Mesenchymal stem cell (in vitro differentiated cells and primary cell): ENCODE measurements at regions not wholly inside any gene's neighbourhood (a gene's known extent, or its start where the extent isn't known, plus 50 kb on each side); places are given as distances from the start of the nearest gene placed in this dataset.

Experiments used
- DNase-seq: peaks from one replicate; pipeline ENCODE4 v3.0.0-alpha.2; 2013
- H2AFZ ChIP-seq: one replicate; pipeline ENCODE4 v1.6.1; 2013; ENCODE audit warnings: low read depth, mild to moderate bottlenecking, control low read depth, inconsistent platforms, low read length, moderate library complexity
- H2AK5ac ChIP-seq: 2 replicates; pipeline ENCODE4 v1.6.1; 2013; ENCODE audit warnings: low read length, moderate library complexity, mild to moderate bottlenecking, inconsistent platforms; ENCODE audit not compliant: severe bottlenecking
- H2BK120ac ChIP-seq: one replicate; pipeline ENCODE4 v1.6.1; 2013; ENCODE audit warnings: low read depth, mild to moderate bottlenecking, inconsistent platforms, low read length, moderate library complexity
- H2BK12ac ChIP-seq, 2 experiments: one replicate each; pipeline ENCODE4 v1.6.1; 2013; ENCODE audit warnings: inconsistent platforms in 2 of 2, low read length in 2 of 2, mild to moderate bottlenecking in 2 of 2, moderate library complexity in 2 of 2, control low read depth in 1 of 2
- H2BK15ac ChIP-seq: one replicate; pipeline ENCODE4 v1.6.1; 2013; ENCODE audit warnings: mild to moderate bottlenecking, low read depth, inconsistent platforms; ENCODE audit not compliant: poor library complexity, severe bottlenecking
- H2BK5ac ChIP-seq: 2 replicates; pipeline ENCODE4 v1.6.1; 2013; ENCODE audit warnings: low read depth, mild to moderate bottlenecking, low read length, control low read depth, inconsistent platforms; ENCODE audit not compliant: poor library complexity, severe bottlenecking
- H3K14ac ChIP-seq, 2 experiments: one replicate each; pipeline ENCODE4 v1.6.1; 2013; ENCODE audit warnings: inconsistent platforms in 2 of 2, low read length in 2 of 2, control low read depth in 1 of 2, mild to moderate bottlenecking in 1 of 2, moderate library complexity in 1 of 2
- H3K18ac ChIP-seq, 2 experiments: one replicate each; pipeline ENCODE4 v1.6.1; 2013; ENCODE audit warnings: inconsistent platforms in 2 of 2, low read length in 2 of 2, control low read depth in 1 of 2, low read depth in 1 of 2, mild to moderate bottlenecking in 1 of 2
- H3K23ac ChIP-seq, 2 experiments: one replicate each; pipeline ENCODE4 v1.6.1; 2013; ENCODE audit warnings: inconsistent platforms in 2 of 2, low read length in 2 of 2, mild to moderate bottlenecking in 2 of 2, moderate library complexity in 2 of 2, control low read depth in 1 of 2
- H3K27ac ChIP-seq: 2 replicates; pipeline ENCODE4 v1.5.1; 2013; ENCODE audit warnings: mild to moderate bottlenecking, moderate library complexity, low read length, control low read depth, inconsistent platforms; ENCODE audit not compliant: poor library complexity, severe bottlenecking
- H3K27me3 ChIP-seq, 2 experiments: 2 replicates each; pipeline versions ENCODE4 v1.6.1 to v1.7.0; 2013; ENCODE audit warnings: low read length in 2 of 2, mild to moderate bottlenecking in 2 of 2, moderate library complexity in 2 of 2, control low read depth in 1 of 2, inconsistent platforms in 1 of 2; ENCODE audit not compliant: control insufficient read depth in 1 of 2, insufficient read depth in 1 of 2
- H3K36me3 ChIP-seq, 2 experiments: 2 replicates each; pipeline versions ENCODE4 v1.6.1 to v1.7.0; 2013; ENCODE audit warnings: low read length in 2 of 2, control low read depth in 1 of 2, inconsistent platforms in 1 of 2, low read depth in 1 of 2, mild to moderate bottlenecking in 1 of 2; ENCODE audit not compliant: insufficient read depth in 2 of 2, control insufficient read depth in 1 of 2
- H3K4ac ChIP-seq, 2 experiments: one replicate each; pipeline ENCODE4 v1.6.1; 2013; ENCODE audit warnings: inconsistent platforms in 2 of 2, low read length in 2 of 2, mild to moderate bottlenecking in 2 of 2, moderate library complexity in 2 of 2, control low read depth in 1 of 2, low read depth in 1 of 2
- H3K4me1 ChIP-seq: 2 replicates; pipeline ENCODE4 v1.6.1; 2013; ENCODE audit warnings: low read depth, low read length, control low read depth; ENCODE audit not compliant: control insufficient read depth, insufficient read depth
- H3K4me2 ChIP-seq: 2 replicates; pipeline ENCODE4 v1.6.1; 2013; ENCODE audit warnings: low read length, mild to moderate bottlenecking, inconsistent platforms; ENCODE audit not compliant: poor library complexity, severe bottlenecking
- H3K4me3 ChIP-seq, 2 experiments: 2 replicates each; pipeline versions ENCODE4 v1.5.1 to v1.7.0; 2013; ENCODE audit warnings: low read length in 2 of 2, mild to moderate bottlenecking in 2 of 2, control low read depth in 1 of 2, low read depth in 1 of 2; ENCODE audit not compliant: insufficient read depth in 1 of 2
- H3K79me1 ChIP-seq: replicated peaks from 2 replicates; pipeline ENCODE4 v1.6.1; 2013; ENCODE audit warnings: mild to moderate bottlenecking, control low read depth, low read length, inconsistent platforms; ENCODE audit not compliant: poor library complexity, severe bottlenecking
- H3K9ac ChIP-seq: 2 replicates; pipeline ENCODE4 v1.7.0; 2013; ENCODE audit warnings: mild to moderate bottlenecking, low read length, moderate library complexity
- H3K9me3 ChIP-seq: 2 replicates; pipeline ENCODE4 v1.7.0; 2013; ENCODE audit warnings: mild to moderate bottlenecking, low read length; ENCODE audit not compliant: control insufficient read depth
- H4K8ac ChIP-seq: one replicate; pipeline ENCODE4 v1.6.1; 2013; ENCODE audit warnings: inconsistent platforms, mild to moderate bottlenecking, low read length, moderate library complexity
- H4K91ac ChIP-seq: one replicate; pipeline ENCODE4 v1.6.1; 2013; ENCODE audit warnings: mild to moderate bottlenecking, low read length, inconsistent platforms
- WGBS: methylation state at CpG from one replicate; pipeline ENCODE4 v1.1.7; 2013; ENCODE audit warnings: mixed read lengths; 5-methylcytosine and 5-hydroxymethylcytosine counted together

DNA sequence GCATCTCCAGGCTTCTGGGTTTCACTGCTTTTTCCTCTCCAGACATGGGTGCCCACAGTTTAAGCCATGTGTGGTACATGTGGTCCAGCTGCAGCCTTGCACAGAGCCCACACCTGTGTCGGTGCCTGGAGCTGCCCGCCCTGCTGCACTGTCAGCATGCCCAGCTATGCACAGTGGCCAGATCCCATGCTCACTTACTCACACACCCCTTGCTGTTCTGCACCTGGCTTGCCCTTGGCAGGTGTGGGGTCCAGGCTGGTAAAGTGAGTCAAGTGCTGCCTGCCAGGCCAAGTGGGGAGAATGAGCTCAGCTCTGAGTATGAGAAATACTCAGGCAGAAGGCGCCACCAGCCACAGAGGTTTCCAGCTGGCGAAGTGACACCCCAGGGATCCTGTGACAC lies 739.9 kb downstream of the CDH11 start:
- Histone ChIP-seq H3K27me3 (no peaks in the 10 kb centered on the region), H3K4me3 (no peak overlapping the region), H3K4me1 (peaks cover 5% of the 10 kb centered on the region), H2AK5ac (no peak overlapping the region), H3K23ac (peak overlapping the region in 1 of 2 experiments; percentile 14), H2BK15ac (no peak overlapping the region), H3K4me2 (no peak overlapping the region), H4K91ac (no peak overlapping the region), H2BK120ac (no peak overlapping the region), H2BK12ac (peak overlapping the region in 1 of 2 experiments; percentile 21), H3K27ac (no peak overlapping the region), H3K18ac (peak overlapping the region in 1 of 2 experiments; percentile 23), H3K79me1 (no peaks in the 10 kb centered on the region), H3K9me3 (peaks cover 6% of the 10 kb centered on the region), H2AFZ (no peak overlapping the region), H3K36me3 (no peaks in the 10 kb centered on the region), H4K8ac (no peak overlapping the region), H3K4ac (no peak overlapping the region), H3K9ac (no peak overlapping the region), H2BK5ac (no peak overlapping the region), H3K14ac (no peak overlapping the region)
- WGBS, result 92% methylated on average over 2 of the region's 4 CpGs
- DNase-seq, result no peak

DNA sequence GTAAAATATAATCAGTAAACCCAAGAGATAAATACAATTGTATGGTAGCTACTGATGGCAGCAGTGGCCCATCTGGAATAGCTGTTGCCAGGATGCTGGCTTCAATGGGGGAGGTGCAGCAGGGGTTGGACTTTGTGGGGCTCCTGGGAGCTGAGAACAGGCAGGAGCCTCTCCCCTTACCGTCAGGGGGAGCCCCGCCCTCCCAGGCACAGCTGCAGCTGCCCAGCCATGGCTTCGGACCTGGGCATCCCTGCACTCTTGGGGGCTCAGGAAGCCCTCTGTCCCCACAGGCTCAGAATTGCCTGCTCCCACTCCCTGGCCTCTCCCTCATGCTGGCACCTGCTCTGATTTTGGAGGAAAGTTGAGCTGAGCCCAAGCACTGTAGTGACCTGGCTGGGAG lies 741.1 kb downstream of the CDH11 start:
- H3K36me3 ChIP-seq, result no peaks in the 10 kb centered on the region
- H2BK5ac ChIP-seq, result no peak overlapping the region
- H4K8ac ChIP-seq, result no peak overlapping the region
- no peak overlapping the region for H2AK5ac ChIP-seq
- H3K4ac ChIP-seq, result no peak overlapping the region
- H4K91ac ChIP-seq, result no peak overlapping the region
- H2BK12ac ChIP-seq, result peak overlapping the region in 1 of 2 experiments; percentile 15
- WGBS, result 33% methylated on average over 2 of the region's 3 CpGs
- peak overlapping the region; percentile 73 for H2BK15ac ChIP-seq
- H2AFZ ChIP-seq, result no peak overlapping the region
- H3K18ac ChIP-seq, result no peak overlapping the region
- H2BK120ac ChIP-seq, result no peak overlapping the region
- H3K14ac ChIP-seq, result no peak overlapping the region
- H3K23ac ChIP-seq, result no peak overlapping the region
- peaks cover 5% of the 10 kb centered on the region for H3K4me1 ChIP-seq
- no peak overlapping the region for H3K4me2 ChIP-seq
- H3K79me1 ChIP-seq, result no peaks in the 10 kb centered on the region
- no peaks in the 10 kb centered on the region for H3K27me3 ChIP-seq
- DNase-seq, result no peak
- no peak overlapping the region for H3K4me3 ChIP-seq
- H3K9me3 ChIP-seq, result peaks cover 6% of the 10 kb centered on the region
- H3K27ac ChIP-seq, result no peak overlapping the region
- H3K9ac ChIP-seq, result no peak overlapping the region

DNA sequence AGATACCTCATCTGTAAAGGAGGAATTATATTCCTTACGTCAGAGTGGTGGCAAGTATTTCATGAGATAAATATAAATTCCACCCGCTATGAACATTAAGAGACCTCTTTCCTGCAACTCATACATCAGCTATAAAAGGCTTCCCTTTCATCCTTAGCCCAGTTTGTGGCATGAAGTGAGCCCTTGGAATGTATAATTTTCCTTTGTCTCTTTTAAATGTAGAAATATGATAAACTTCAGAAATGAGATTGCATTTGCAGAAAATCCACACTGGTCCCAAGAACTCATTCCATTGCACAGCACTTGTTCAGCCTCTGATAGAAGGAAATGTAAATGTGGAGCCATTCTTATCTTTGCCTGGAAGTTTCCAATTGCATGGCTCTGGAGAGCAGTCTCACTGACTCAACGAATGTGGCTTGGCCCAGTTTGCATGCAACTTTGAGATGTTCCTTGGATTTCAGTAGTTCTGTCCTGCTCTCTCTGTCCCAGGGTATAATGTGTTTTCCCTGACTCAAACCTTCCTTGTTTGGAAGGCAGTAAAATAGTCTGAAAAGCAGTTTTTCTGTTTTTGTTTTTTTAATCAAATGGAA lies 746.4 kb downstream of the CDH11 start:
- H3K27me3 ChIP-seq, result no peaks in the 10 kb centered on the region
- H4K8ac ChIP-seq, result no peak overlapping the region
- H3K23ac ChIP-seq, result no peak overlapping the region
- H2BK12ac ChIP-seq, result no peak overlapping the region
- DNase-seq, result no peak
- no peaks in the 10 kb centered on the region for H3K9me3 ChIP-seq
- no peak overlapping the region for H2BK15ac ChIP-seq
- no peak overlapping the region for H2BK120ac ChIP-seq
- no peaks in the 10 kb centered on the region for H3K36me3 ChIP-seq
- H3K79me1 ChIP-seq, result no peaks in the 10 kb centered on the region
- H3K4me1 ChIP-seq, result no peaks in the 10 kb centered on the region
- H2AK5ac ChIP-seq, result no peak overlapping the region
- H3K9ac ChIP-seq, result peak overlapping the region; percentile 8
- WGBS, result 21% methylated on average over 1 of the region's 3 CpGs
- H3K4me3 ChIP-seq, result no peak overlapping the region
- H3K14ac ChIP-seq, result no peak overlapping the region
- H2BK5ac ChIP-seq, result no peak overlapping the region
- no peak overlapping the region for H3K4ac ChIP-seq
- H3K4me2 ChIP-seq, result no peak overlapping the region
- no peak overlapping the region for H3K18ac ChIP-seq
- H2AFZ ChIP-seq, result no peak overlapping the region
- H3K27ac ChIP-seq, result no peak overlapping the region
- no peak overlapping the region for H4K91ac ChIP-seq

GRCh38 chr16:64370112-64370511 lies 751.8 kb downstream of the CDH11 start:
- H3K79me1 ChIP-seq, result no peaks in the 10 kb centered on the region
- H3K4me3 ChIP-seq, result no peak overlapping the region
- H3K23ac ChIP-seq, result no peak overlapping the region
- no peaks in the 10 kb centered on the region for H3K36me3 ChIP-seq
- WGBS, result 94% methylated on average over 1 of the region's 1 CpG
- H3K14ac ChIP-seq, result no peak overlapping the region
- no peak overlapping the region for H3K4ac ChIP-seq
- no peak overlapping the region for H3K27ac ChIP-seq
- H3K18ac ChIP-seq, result no peak overlapping the region
- H3K4me2 ChIP-seq, result no peak overlapping the region
- H3K9me3 ChIP-seq, result no peaks in the 10 kb centered on the region
- no peak overlapping the region for H4K8ac ChIP-seq
- H3K9ac ChIP-seq, result no peak overlapping the region
- no peak overlapping the region for H2BK120ac ChIP-seq
- H2AFZ ChIP-seq, result no peak overlapping the region
- H2BK15ac ChIP-seq, result no peak overlapping the region
- no peak overlapping the region for H2BK5ac ChIP-seq
- no peaks in the 10 kb centered on the region for H3K27me3 ChIP-seq
- no peak overlapping the region for H2BK12ac ChIP-seq
- no peak for DNase-seq
- no peaks in the 10 kb centered on the region for H3K4me1 ChIP-seq
- no peak overlapping the region for H2AK5ac ChIP-seq
- no peak overlapping the region for H4K91ac ChIP-seq
